Activated T-cell treated with anti-CD3 and anti-CD28 coated beads, Interleukin-2, amount 50 U/mL, for 1 hour (primary cell): ENCODE measurements at regions not wholly inside any gene's neighbourhood (a gene's known extent, or its start where the extent isn't known, plus 50 kb on each side); places are given as distances from the start of the nearest gene placed in this dataset.

Experiments
- DNase-seq: peaks from one replicate; pipeline ENCODE4 v3.0.0-alpha.2; 2020

- no peak for DNase-seq
Measured at GRCh38 chr2:2392332-2392731, 61.3 kb upstream of the MYT1L start.

- DNase-seq = no peak
Measured at GRCh38 chr2:2389215-2389614, 58.1 kb upstream of the MYT1L start.
